Neural progenitor cell (in vitro differentiated cells): ENCODE measurements at regions not wholly inside any gene's neighbourhood (a gene's known extent, or its start where the extent isn't known, plus 50 kb on each side); places are given as distances from the start of the nearest gene placed in this dataset.

Source experiments
- DNase-seq: peaks from one replicate; pipeline ENCODE4 v3.0.0-alpha.2; 2016; ENCODE audit warnings: low spot score
- H2AFZ ChIP-seq: fragments of 200-600 bp; sonication (generic); replicated peaks from 2 replicates; pipeline ENCODE4 v1.6.1; 2016; ENCODE audit warnings: antibody characterized with exemption
- H3F3A ChIP-seq: fragments of 200-600 bp; sonication (generic); 2 replicates; pipeline ENCODE4 v1.6.1; 2016; ENCODE audit warnings: antibody characterized with exemption, low read depth
- H3K27ac ChIP-seq: fragments of 200-600 bp; sonication (generic); 2 replicates; pipeline ENCODE4 v1.5.1; 2016; ENCODE audit warnings: mild to moderate bottlenecking
- H3K27me3 ChIP-seq: fragments of 200-600 bp; sonication (generic); 2 replicates; pipeline ENCODE4 v1.6.1; 2016; ENCODE audit warnings: mild to moderate bottlenecking, moderate library complexity
- H3K36me3 ChIP-seq: fragments of 200-600 bp; sonication (generic); 2 replicates; pipeline ENCODE4 v1.5.1; 2016
- H3K4me1 ChIP-seq: fragments of 200-600 bp; sonication (generic); 2 replicates; pipeline ENCODE4 v1.6.1; 2016; ENCODE audit warnings: mixed run types
- H3K4me2 ChIP-seq: fragments of 200-600 bp; sonication (generic); 2 replicates; pipeline ENCODE4 v1.6.1; 2016
- H3K4me3 ChIP-seq: fragments of 200-600 bp; sonication (generic); 2 replicates; pipeline ENCODE4 v1.5.1; 2016
- H3K79me2 ChIP-seq: fragments of 200-600 bp; sonication (generic); 2 replicates; pipeline ENCODE4 v1.6.1; 2016; ENCODE audit warnings: low read depth
- H3K9ac ChIP-seq: fragments of 200-600 bp; sonication (generic); 2 replicates; pipeline ENCODE4 v1.6.1; 2016
- H3K9me3 ChIP-seq: fragments of 200-600 bp; sonication (generic); 2 replicates; pipeline ENCODE4 v1.5.1; 2016; ENCODE audit warnings: low read depth
- H4K20me1 ChIP-seq: fragments of 200-600 bp; sonication (generic); 2 replicates; pipeline ENCODE4 v1.6.1; 2016; ENCODE audit warnings: low read depth
- H3K27ac Mint-ChIP-seq: 3 replicates; pipeline ENCODE4 v1.8.0; 2021; ENCODE audit warnings: mixed read lengths
- H3K27me3 Mint-ChIP-seq: 2 replicates; pipeline ENCODE4 v1.8.0; 2022; ENCODE audit warnings: low read depth, mild to moderate bottlenecking, inconsistent platforms, moderate library complexity, mixed read lengths; ENCODE audit not compliant: insufficient read depth
- H3K36me3 Mint-ChIP-seq: 3 replicates; pipeline ENCODE4 v1.8.0; 2021; ENCODE audit warnings: mixed read lengths
- H3K4me1 Mint-ChIP-seq: 3 replicates; pipeline ENCODE4 v1.8.0; 2021; ENCODE audit warnings: mixed read lengths
- H3K4me3 Mint-ChIP-seq: 3 replicates; pipeline ENCODE4 v1.8.0; 2021; ENCODE audit warnings: mild to moderate bottlenecking, moderate library complexity, mixed read lengths
- H3K9me3 Mint-ChIP-seq: 3 replicates; pipeline ENCODE4 v1.8.0; 2020; ENCODE audit warnings: mixed read lengths
- CTCF ChIP-seq: fragments of 200-600 bp; sonication (generic); IDR thresholded peaks from 2 replicates; pipeline ENCODE4 v1.5.1; 2017; ENCODE audit warnings: antibody characterized with exemption, mild to moderate bottlenecking
- EZH2 ChIP-seq: fragments of 200-600 bp; sonication (generic); IDR thresholded peaks from 2 replicates; pipeline ENCODE4 v1.6.1; 2017; ENCODE audit warnings: antibody characterized with exemption, mild to moderate bottlenecking, moderate library complexity
- EZH2phosphoT487 ChIP-seq: fragments of 200-600 bp; sonication (generic); IDR thresholded peaks from 2 replicates; pipeline ENCODE4 v1.6.1; 2017; ENCODE audit warnings: antibody characterized with exemption

GRCh38 chr20:37630993-37631392 is 62.8 kb upstream of the CTNNBL1 start:
- no peaks in the 10 kb centered on the region for H3K36me3 Mint-ChIP-seq
- H2AFZ ChIP-seq, result no peak overlapping the region

GRCh38 chr20:37630166-37630565 is 63.7 kb upstream of the CTNNBL1 start:
- Histone ChIP-seq H3K79me2 (no peaks in the 10 kb centered on the region), H3K36me3 (no peaks in the 10 kb centered on the region), H3K27me3 (peaks cover 70% of the 10 kb centered on the region), H3K9me3 (no peaks in the 10 kb centered on the region), H3K4me1 (no peaks in the 10 kb centered on the region), H3K4me2 (no peak overlapping the region), H3K27ac (no peak overlapping the region), H3K4me3 (no peak overlapping the region), H2AFZ (no peak overlapping the region), H4K20me1 (peaks cover 7% of the 10 kb centered on the region), H3K9ac (no peak overlapping the region), H3F3A (no peaks in the 10 kb centered on the region)
- no peak for DNase-seq
- no peak overlapping the region for H3K4me3 Mint-ChIP-seq
- H3K4me1 Mint-ChIP-seq, result no peaks in the 10 kb centered on the region
- H3K27me3 Mint-ChIP-seq, result peaks cover 35% of the 10 kb centered on the region
- H3K36me3 Mint-ChIP-seq, result no peaks in the 10 kb centered on the region
- TF ChIP-seq CTCF (no peak), EZH2phosphoT487 (no peak), EZH2 (no peak)
- no peak overlapping the region for H3K27ac Mint-ChIP-seq
- H3K9me3 Mint-ChIP-seq, result peaks cover 4% of the 10 kb centered on the region

More at GRCh38 chr20:37630993-37631392, 62.8 kb upstream of the CTNNBL1 start:
- no peaks in the 10 kb centered on the region for H3F3A ChIP-seq
- peaks cover 34% of the 10 kb centered on the region for H3K27me3 Mint-ChIP-seq
- H3K36me3 ChIP-seq, result no peaks in the 10 kb centered on the region
- peaks cover 62% of the 10 kb centered on the region for H3K27me3 ChIP-seq
- peaks cover 7% of the 10 kb centered on the region for H4K20me1 ChIP-seq
- no peaks in the 10 kb centered on the region for H3K9me3 ChIP-seq
- no peak for DNase-seq
- no peaks in the 10 kb centered on the region for H3K79me2 ChIP-seq
- no peaks in the 10 kb centered on the region for H3K4me1 Mint-ChIP-seq
- H3K4me3 ChIP-seq, result no peak overlapping the region
- TF ChIP-seq CTCF (no peak), EZH2phosphoT487 (no peak), EZH2 (no peak)
- peaks cover 4% of the 10 kb centered on the region for H3K9me3 Mint-ChIP-seq
- no peak overlapping the region for H3K27ac Mint-ChIP-seq
- H3K4me2 ChIP-seq, result no peak overlapping the region
- H3K4me3 Mint-ChIP-seq, result no peak overlapping the region
- H3K4me1 ChIP-seq, result no peaks in the 10 kb centered on the region
- H3K27ac ChIP-seq, result no peak overlapping the region
- no peak overlapping the region for H3K9ac ChIP-seq

- Histone ChIP-seq H3F3A (no peaks in the 10 kb centered on the region), H3K27ac (no peak overlapping the region), H4K20me1 (peaks cover 7% of the 10 kb centered on the region), H3K36me3 (no peaks in the 10 kb centered on the region), H3K27me3 (peaks cover 78% of the 10 kb centered on the region), H3K9ac (no peak overlapping the region), H3K79me2 (no peaks in the 10 kb centered on the region), H2AFZ (no peak overlapping the region), H3K4me2 (no peak overlapping the region), H3K4me3 (no peak overlapping the region), H3K9me3 (no peaks in the 10 kb centered on the region), H3K4me1 (no peaks in the 10 kb centered on the region)
- no peak for TF ChIP-seq CTCF
- TF ChIP-seq EZH2, result no peak
- no peak for TF ChIP-seq EZH2phosphoT487
- Mint-ChIP-seq H3K9me3 (peaks cover 4% of the 10 kb centered on the region), H3K4me1 (no peaks in the 10 kb centered on the region), H3K27me3 (peaks cover 36% of the 10 kb centered on the region), H3K4me3 (no peak overlapping the region), H3K27ac (no peak overlapping the region), H3K36me3 (no peaks in the 10 kb centered on the region)
- no peak for DNase-seq
These were observed 66.1 kb upstream of the CTNNBL1 start for GRCh38 chr20:37627767-37628130.
